Testis (tissue), 2 donors: ENCODE measurements at regions not wholly inside any gene's neighbourhood (a gene's known extent, or its start where the extent isn't known, plus 50 kb on each side); places are given as distances from the start of the nearest gene placed in this dataset.
"Not testable (repeated sequence)": the region's sequence is repeated elsewhere in the genome, so short reads cannot be mapped to it uniquely, and the experiment has no call there.

Experiments
- POLR2A ChIP-seq: fragments of 450-650 bp; IDR thresholded peaks from one replicate; pipeline ENCODE4 v1.6.1; 2017; ENCODE audit warnings: antibody characterized with exemption, mild to moderate bottlenecking, moderate library complexity
- TF ChIP-seq, protein P1 (sequence below), 3 experiments: fragments of 450-650 bp in 2 of 3; fragments of 200-600 bp in 1 of 3; sonication (generic) in 1 of 3; IDR thresholded peaks; one replicate each; pipeline ENCODE4 v1.5.1; 2016 to 2019; ENCODE audit warnings: antibody characterized with exemption in 3 of 3, mild to moderate bottlenecking in 2 of 3, moderate library complexity in 1 of 3

GRCh38 chr14:54030996-54031395 is 74.4 kb upstream of the BMP4 start:
- TF ChIP-seq, protein P1, sequence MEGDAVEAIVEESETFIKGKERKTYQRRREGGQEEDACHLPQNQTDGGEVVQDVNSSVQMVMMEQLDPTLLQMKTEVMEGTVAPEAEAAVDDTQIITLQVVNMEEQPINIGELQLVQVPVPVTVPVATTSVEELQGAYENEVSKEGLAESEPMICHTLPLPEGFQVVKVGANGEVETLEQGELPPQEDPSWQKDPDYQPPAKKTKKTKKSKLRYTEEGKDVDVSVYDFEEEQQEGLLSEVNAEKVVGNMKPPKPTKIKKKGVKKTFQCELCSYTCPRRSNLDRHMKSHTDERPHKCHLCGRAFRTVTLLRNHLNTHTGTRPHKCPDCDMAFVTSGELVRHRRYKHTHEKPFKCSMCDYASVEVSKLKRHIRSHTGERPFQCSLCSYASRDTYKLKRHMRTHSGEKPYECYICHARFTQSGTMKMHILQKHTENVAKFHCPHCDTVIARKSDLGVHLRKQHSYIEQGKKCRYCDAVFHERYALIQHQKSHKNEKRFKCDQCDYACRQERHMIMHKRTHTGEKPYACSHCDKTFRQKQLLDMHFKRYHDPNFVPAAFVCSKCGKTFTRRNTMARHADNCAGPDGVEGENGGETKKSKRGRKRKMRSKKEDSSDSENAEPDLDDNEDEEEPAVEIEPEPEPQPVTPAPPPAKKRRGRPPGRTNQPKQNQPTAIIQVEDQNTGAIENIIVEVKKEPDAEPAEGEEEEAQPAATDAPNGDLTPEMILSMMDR (IDR thresholded peaks at IDR 0.05), result not testable (repeated sequence)
- not testable (repeated sequence) for TF ChIP-seq POLR2A
